ENCODE measurements at regions not wholly inside any gene's neighbourhood (a gene's known extent, or its start where the extent isn't known, plus 50 kb on each side); places are given as distances from the start of the nearest gene placed in this dataset.
"Not testable (repeated sequence)": the region's sequence is repeated elsewhere in the genome, so short reads cannot be mapped to it uniquely, and the experiment has no call there.

- no peaks in the 10 kb centered on the region for H3K4me1 ChIP-seq (ENCODE audit: control insufficient read depth, insufficient read depth, low read length)
- DNase-seq, result no peak
- H3K4me3 ChIP-seq (ENCODE audit: low read length), result no peak overlapping the region
- no peaks in the 10 kb centered on the region for H3K27me3 ChIP-seq (ENCODE audit: control insufficient read depth, insufficient read depth, low read length, poor library complexity, severe bottlenecking)
- H3K36me3 ChIP-seq (ENCODE audit: control insufficient read depth, insufficient read depth, low read length), result no peaks in the 10 kb centered on the region
- no peak overlapping the region for H3K27ac Mint-ChIP-seq
- H3K4me1 Mint-ChIP-seq, result peaks cover 5% of the 10 kb centered on the region
- H3K27me3 Mint-ChIP-seq (ENCODE audit: insufficient read depth), result no peaks in the 10 kb centered on the region
- 88 to 92% methylated on average over 3 of the region's 3 CpGs for WGBS, 2 experiments (ENCODE audit: insufficient coverage in 1 of 2, insufficient read length in 1 of 2)
- no peaks in the 10 kb centered on the region for H3K36me3 Mint-ChIP-seq (ENCODE audit: low read depth)
- H3K4me3 Mint-ChIP-seq, result no peak overlapping the region
- no peak for TF ChIP-seq CTCF (conservative IDR thresholded peaks at IDR 0.05)
- no peak overlapping the region for H3K27ac ChIP-seq (ENCODE audit: low read depth, low read length)
- H3K9me3 Mint-ChIP-seq, result no peaks in the 10 kb centered on the region
- no peak overlapping the region for H3K9ac ChIP-seq (ENCODE audit: extremely low read depth, low read length, poor library complexity, severe bottlenecking)
- no peaks in the 10 kb centered on the region for H3K9me3 ChIP-seq (ENCODE audit: control insufficient read depth, low read length)
Measured at GRCh38 chr3:72515281-72515680, 333.0 kb downstream of the SHQ1 start.

DNA sequence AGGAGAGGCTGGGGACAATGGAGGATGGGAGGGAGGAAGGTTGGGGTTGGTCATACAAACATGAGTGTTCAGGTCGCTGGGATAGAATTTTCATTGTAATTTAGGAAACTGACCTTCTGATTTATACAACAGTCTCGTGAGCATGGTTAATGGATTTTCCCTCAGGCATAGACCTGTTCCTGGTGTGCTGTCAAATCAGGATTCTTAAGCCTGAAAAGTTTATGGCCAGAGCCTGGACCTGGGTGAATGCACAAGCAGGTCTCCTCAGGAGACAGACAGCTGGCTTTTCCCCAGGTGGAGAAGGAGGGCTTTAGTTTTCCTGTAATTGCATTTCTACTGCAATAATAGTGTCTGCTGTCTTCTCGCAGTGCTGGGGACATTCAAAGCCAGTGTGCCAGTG, 338.0 kb downstream of the SHQ1 start:
- TF ChIP-seq CTCF (conservative IDR thresholded peaks at IDR 0.05), result no peak
- no peaks in the 10 kb centered on the region for H3K4me1 ChIP-seq (ENCODE audit: control insufficient read depth, insufficient read depth, low read length)
- Mint-ChIP-seq H3K9me3 (no peaks in the 10 kb centered on the region), H3K4me3 (no peak overlapping the region), H3K27me3 (ENCODE audit: insufficient read depth) (peaks cover 7% of the 10 kb centered on the region), H3K36me3 (ENCODE audit: low read depth) (no peaks in the 10 kb centered on the region), H3K27ac (no peak overlapping the region), H3K4me1 (peaks cover 5% of the 10 kb centered on the region)
- H3K27me3 ChIP-seq (ENCODE audit: control insufficient read depth, insufficient read depth, low read length, poor library complexity, severe bottlenecking), result no peaks in the 10 kb centered on the region
- H3K9ac ChIP-seq (ENCODE audit: extremely low read depth, low read length, poor library complexity, severe bottlenecking), result no peak overlapping the region
- WGBS, 2 experiments (ENCODE audit: insufficient coverage in 1 of 2, insufficient read length in 1 of 2), result 86 to 88% methylated on average over 3 of the region's 3 CpGs
- no peak for DNase-seq
- H3K4me3 ChIP-seq (ENCODE audit: low read length), result no peak overlapping the region
- H3K36me3 ChIP-seq (ENCODE audit: control insufficient read depth, insufficient read depth, low read length), result no peaks in the 10 kb centered on the region
- peak overlapping the region; percentile 12 for H3K27ac ChIP-seq (ENCODE audit: low read depth, low read length)
- H3K9me3 ChIP-seq (ENCODE audit: control insufficient read depth, low read length), result no peaks in the 10 kb centered on the region

- no peaks in the 10 kb centered on the region for H3K36me3 ChIP-seq (ENCODE audit: control insufficient read depth, insufficient read depth, low read length)
- no peak overlapping the region for H3K27ac ChIP-seq (ENCODE audit: low read depth, low read length)
- peaks cover 12% of the 10 kb centered on the region for H3K27me3 Mint-ChIP-seq (ENCODE audit: insufficient read depth)
- no peak for TF ChIP-seq CTCF (conservative IDR thresholded peaks at IDR 0.05)
- H3K9ac ChIP-seq (ENCODE audit: extremely low read depth, low read length, poor library complexity, severe bottlenecking), result no peak overlapping the region
- no peak overlapping the region for H3K4me3 ChIP-seq (ENCODE audit: low read length)
- no peak overlapping the region for H3K27ac Mint-ChIP-seq
- no peaks in the 10 kb centered on the region for H3K27me3 ChIP-seq (ENCODE audit: control insufficient read depth, insufficient read depth, low read length, poor library complexity, severe bottlenecking)
- no peak for DNase-seq
- H3K9me3 ChIP-seq (ENCODE audit: control insufficient read depth, low read length), result no peaks in the 10 kb centered on the region
- no peak overlapping the region for H3K4me3 Mint-ChIP-seq
- peaks cover 2% of the 10 kb centered on the region for H3K9me3 Mint-ChIP-seq
- no peaks in the 10 kb centered on the region for H3K4me1 ChIP-seq (ENCODE audit: control insufficient read depth, insufficient read depth, low read length)
- no peaks in the 10 kb centered on the region for H3K4me1 Mint-ChIP-seq
- H3K36me3 Mint-ChIP-seq (ENCODE audit: low read depth), result no peaks in the 10 kb centered on the region
- 88 to 100% methylated on average over 5 to 6 of the region's 6 CpGs for WGBS, 2 experiments (ENCODE audit: insufficient coverage in 1 of 2, insufficient read length in 1 of 2)
Measured at GRCh38 chr3:72505539-72506405, 342.5 kb downstream of the SHQ1 start.

- not testable (repeated sequence) for H3K4me3 Mint-ChIP-seq; H3K4me3 ChIP-seq (ENCODE audit: low read length); H3K4me1 ChIP-seq (ENCODE audit: control insufficient read depth, insufficient read depth, low read length); H3K36me3 ChIP-seq (ENCODE audit: control insufficient read depth, insufficient read depth, low read length); H3K27me3 ChIP-seq (ENCODE audit: control insufficient read depth, insufficient read depth, low read length, poor library complexity, severe bottlenecking); H3K9me3 Mint-ChIP-seq; H3K27me3 Mint-ChIP-seq (ENCODE audit: insufficient read depth); H3K4me1 Mint-ChIP-seq; H3K27ac ChIP-seq (ENCODE audit: low read depth, low read length); DNase-seq; H3K27ac Mint-ChIP-seq; H3K9ac ChIP-seq (ENCODE audit: extremely low read depth, low read length, poor library complexity, severe bottlenecking); H3K36me3 Mint-ChIP-seq (ENCODE audit: low read depth); H3K9me3 ChIP-seq (ENCODE audit: control insufficient read depth, low read length)
- 91 to 92% methylated on average over 5 to 7 of the region's 7 CpGs for WGBS, 2 experiments (ENCODE audit: insufficient coverage in 1 of 2, insufficient read length in 1 of 2)
Measured at GRCh38 chr3:72497501-72497900, 350.7 kb downstream of the SHQ1 start.
